ENCODE measurements at regions not wholly inside any gene's neighbourhood (a gene's known extent, or its start where the extent isn't known, plus 50 kb on each side); places are given as distances from the start of the nearest gene placed in this dataset.
"Not testable (repeated sequence)": the region's sequence is repeated elsewhere in the genome, so short reads cannot be mapped to it uniquely, and the experiment has no call there.

- DNase-seq, result no peak
Observed at GRCh38 chr5:53160895-53161294, 51.3 kb upstream of the MOCS2 start.

- no peak for DNase-seq
Observed at GRCh38 chr5:53161876-53162275, 52.3 kb upstream of the MOCS2 start.

- DNase-seq, result no peak
Observed at GRCh38 chr5:53164478-53165165, 55.1 kb upstream of the MOCS2 start.

DNA sequence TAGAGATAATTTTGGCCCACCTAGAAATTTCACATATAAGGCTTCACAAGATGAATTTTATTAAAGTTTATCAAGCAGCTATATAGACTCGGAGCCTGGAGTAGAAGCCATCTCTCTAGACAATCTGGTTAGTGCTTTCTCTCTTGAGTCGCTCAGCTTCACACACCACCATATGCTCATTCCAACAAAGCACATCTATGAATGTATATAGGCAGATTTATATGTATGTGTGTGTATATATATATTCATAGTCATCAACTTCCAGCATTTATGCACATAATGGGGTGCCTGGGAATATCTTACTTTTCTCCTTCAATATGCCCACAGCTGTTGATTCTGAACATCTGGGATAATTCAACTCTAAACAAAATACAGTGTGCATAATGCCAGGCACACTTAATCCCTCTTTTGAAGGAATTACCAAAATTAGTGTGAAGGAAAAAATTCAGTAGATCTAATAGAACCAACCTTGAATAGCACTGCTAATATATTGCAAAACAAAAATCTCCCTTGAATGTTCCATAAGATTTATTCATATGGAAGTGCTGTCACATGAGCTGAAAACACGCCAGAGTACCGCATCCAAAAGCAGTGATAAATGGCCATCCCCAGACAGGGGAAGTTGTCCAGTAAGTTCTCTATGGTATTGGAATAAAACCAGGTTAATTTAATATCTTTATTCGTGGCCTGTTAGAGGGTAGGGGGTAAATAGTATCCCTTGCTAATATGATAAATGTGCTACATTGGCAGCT is 56.0 kb upstream of the MOCS2 start:
- DNase-seq, result no peak

DNA sequence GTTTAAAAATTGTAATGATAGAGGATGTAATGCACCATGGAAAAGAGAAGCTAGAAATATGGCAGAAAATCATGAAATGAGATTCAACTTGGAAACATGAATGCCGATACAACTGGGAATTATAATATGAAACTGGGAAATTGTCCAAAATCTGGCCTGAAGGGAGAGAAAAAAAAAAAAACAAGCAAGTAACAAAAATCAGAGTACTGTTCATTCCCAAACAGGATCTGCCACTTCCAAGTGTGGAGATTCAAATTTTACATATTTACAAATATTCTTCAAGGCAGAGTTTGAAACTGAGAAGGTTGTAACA is 56.6 kb upstream of the MOCS2 start:
- no peak for DNase-seq

DNA sequence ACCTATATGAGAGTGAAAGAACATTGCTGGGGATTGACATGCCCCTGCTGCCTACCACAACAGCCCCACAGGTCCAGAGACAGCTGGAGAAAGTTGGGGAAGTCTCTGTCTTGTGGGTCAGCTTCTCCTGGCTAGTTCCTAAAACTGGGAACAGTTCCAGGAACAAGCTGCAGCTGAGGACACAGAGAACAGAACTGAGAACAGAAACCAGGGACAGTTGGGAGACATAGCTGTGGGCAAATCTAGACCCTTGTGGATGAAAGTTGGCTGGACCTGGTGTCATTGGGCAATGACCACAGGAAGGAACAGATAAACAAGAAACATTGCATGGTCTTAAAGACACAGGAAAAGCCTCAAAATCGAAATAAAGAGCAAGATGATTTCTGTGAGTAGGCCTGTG is 58.3 kb upstream of the MOCS2 start:
- no peak for DNase-seq

DNA sequence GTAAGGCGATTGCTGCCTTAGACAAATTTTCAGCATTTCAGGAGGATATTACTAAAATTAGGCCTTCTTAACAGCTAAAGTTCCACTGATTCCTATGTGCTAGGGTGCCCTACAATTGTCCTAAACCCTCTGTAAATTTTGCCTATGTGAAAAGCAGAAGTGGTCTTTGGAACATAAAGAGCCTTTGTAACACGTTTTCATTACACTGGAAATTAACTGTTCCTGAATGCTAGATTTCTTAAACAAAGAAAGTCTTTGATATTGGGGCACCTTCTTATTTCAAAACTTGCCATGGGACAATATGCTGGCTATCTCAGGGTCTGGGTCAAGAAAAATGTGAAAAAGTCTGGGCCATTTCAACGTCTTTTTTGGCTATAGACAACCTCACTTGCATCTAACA is 60.4 kb upstream of the MOCS2 start:
- no peak for DNase-seq

GRCh38 chr5:53170746-53171349 is 61.3 kb upstream of the MOCS2 start:
- DNase-seq, result peak; percentile 8

DNA sequence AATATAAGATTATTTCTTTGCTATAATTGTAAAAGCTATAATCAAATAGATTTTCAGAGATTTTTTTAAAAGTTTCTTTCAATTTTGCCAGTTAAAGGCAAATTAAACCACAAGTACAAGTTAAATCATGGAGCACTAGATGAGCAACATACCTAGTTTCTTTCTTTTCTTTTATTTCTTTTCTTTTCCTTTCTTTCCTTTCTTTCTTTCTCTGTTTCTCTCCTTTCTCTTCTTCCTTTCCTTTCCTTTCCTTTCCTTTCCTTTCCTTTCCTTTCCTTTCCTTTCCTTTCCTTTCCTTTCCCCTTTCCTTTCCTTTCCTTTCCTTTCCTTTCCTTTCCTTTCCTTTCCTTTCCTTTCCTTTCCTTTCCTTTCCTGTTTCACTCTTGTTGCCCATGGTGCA is 62.5 kb upstream of the MOCS2 start:
- DNase-seq, result not testable (repeated sequence)

DNA sequence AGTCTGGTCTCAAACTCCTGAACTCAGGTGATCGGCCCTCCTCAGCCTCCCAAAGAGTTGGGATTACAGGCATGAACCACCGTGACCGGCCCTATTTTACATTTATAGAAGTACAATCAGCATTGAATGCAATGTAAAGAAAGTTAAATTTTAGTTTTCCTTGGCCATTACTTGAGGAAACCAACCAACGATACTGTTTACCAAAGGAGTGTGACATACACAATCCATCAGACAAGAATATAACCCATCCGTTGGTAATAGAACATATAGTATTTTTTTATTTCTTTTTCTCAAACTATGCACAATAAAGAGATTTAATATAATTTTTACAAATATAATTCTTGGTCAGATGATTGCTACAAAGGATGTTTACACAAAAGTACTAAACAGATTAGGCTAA is 63.1 kb upstream of the MOCS2 start:
- no peak for DNase-seq

- no peak for DNase-seq
Observed at GRCh38 chr5:53173083-53173482, 63.5 kb upstream of the MOCS2 start.

DNA sequence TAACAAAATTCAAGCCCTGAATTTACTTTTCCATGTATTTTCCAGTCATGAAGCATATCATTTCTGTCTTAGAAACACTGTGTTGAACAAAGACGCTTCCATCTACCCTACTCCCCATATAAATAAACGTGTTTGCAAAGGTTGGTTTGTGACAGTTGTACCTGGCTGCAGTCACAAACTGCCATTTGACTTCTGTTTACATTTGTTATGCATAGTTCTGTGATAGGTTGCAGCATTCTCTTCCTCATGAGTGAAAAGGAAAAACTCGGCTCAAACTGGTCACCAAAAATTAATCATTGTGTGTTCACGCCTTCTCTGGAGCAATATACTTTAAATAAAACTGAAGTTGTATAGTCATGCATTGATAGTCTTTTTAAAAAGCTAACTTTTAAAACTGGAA is 69.3 kb upstream of the MOCS2 start:
- DNase-seq, result no peak

GRCh38 chr5:53179691-53180090 is 70.1 kb upstream of the MOCS2 start:
- DNase-seq, result no peak

- no peak for DNase-seq
Observed at GRCh38 chr5:53180538-53180937, 71.0 kb upstream of the MOCS2 start.

DNA sequence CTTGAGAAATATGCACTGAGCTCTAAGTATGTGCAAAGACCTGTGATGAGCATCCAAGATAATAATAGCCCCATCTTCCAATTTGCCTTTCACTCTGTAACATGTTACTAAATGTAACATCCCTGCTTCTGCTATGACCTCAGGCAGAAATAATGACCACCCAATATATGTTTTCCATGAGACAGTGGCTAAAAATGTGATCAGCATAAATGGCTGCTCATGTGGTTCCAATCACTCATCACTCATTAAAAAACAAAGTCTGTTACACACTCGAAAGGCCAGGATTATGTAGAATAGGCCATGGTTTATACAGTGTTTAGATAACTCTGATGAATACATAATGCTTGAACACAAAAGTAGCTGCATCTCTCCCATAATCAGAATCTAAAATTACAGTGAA is 71.4 kb upstream of the MOCS2 start:
- DNase-seq, result no peak

DNA sequence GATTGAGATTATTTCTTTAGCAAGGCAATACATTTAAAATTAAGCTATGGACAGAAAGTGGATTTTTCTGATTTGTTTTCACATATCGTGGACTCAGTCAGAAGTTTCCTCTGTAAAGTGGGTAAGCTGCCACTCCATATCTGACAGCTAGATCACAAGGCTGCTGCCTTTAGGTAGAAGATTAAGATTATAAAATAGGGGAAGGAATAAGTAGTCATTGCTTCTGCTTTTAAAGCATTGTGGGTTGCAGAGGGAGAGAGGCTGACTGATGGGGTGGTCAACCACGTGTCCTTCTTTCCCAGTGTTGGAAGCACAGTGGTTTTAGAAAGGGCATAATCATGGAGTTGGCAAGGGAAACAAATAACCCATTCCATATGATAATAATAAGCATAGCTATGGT is 74.3 kb upstream of the MOCS2 start:
- DNase-seq, result no peak

DNA sequence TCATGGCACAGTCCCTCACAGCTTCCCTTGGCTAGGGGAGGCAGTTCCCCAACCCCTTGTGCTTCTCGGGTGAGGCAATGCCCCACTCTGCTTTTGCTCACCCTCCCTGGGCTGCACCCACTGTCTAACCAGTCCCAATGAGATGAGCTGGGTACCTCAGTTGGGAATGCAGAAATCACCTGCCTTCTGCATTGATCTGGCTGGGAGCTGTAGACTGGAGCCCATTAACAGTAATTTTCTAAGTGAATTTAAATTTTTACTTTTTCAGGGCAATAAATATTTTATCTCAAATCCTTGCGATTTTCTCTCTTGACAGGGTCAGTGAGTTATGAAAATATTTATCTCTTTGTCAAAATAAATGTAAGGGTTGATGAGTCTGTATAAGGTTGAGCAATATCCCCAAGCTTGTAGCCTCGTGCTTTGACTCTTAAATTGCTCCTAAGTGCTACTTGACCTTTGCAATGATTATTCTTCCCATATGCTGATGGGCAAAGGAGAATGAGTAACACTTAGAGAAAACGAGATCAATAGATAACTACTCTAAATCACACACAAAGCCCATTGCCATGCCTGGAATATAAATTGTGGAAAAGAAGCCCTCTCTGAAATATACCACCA is 82.1 kb upstream of the MOCS2 start:
- DNase-seq, result peak; percentile 20

DNA sequence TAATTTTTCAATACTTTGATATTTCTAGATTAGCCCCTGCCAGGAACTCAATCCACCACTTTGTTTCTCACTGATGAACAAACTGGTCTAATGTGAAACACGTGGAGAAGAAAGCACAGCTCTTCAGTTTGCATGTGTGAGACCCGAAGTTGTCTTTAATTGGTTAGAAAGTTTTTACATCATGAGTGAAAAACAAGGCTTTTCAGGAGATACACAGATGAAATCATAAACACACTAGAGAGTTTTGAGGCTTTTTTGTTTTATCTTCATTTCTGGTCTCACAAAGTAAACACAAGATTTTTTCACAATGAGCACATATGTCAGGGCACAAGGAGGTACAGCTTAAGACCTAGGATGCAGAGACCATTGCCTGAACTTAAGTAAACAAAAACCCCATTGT is 84.5 kb upstream of the MOCS2 start:
- DNase-seq, result no peak

- no peak for DNase-seq
Observed at GRCh38 chr5:53199882-53200281, 90.3 kb upstream of the MOCS2 start.

DNA sequence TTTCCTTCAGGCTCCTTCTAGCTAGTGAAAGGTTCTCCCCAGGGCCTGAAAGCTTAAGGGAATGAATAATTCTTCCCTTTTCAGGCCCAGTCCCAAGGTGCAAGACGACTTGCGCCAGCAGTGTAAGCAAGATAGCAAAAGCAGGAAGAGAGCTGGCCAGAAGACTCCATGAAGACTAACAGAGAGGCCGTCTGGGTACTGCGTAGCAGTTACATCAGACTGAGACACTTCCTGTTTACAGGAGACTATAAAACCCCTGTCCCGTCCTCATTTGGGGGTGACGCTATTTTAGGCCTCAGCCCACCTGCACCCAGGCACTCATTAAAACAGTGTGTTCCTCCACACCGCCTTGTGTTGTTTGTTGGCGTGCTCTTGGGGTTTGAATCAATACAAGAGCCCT is 90.7 kb upstream of the MOCS2 start:
- no peak for DNase-seq

GRCh38 chr5:53201746-53202145 is 92.2 kb upstream of the MOCS2 start:
- DNase-seq, result no peak

GRCh38 chr5:53206562-53206961 is 97.0 kb upstream of the MOCS2 start:
- no peak for DNase-seq

GRCh38 chr5:53211799-53212198 is 102.2 kb upstream of the MOCS2 start:
- DNase-seq, result no peak

DNA sequence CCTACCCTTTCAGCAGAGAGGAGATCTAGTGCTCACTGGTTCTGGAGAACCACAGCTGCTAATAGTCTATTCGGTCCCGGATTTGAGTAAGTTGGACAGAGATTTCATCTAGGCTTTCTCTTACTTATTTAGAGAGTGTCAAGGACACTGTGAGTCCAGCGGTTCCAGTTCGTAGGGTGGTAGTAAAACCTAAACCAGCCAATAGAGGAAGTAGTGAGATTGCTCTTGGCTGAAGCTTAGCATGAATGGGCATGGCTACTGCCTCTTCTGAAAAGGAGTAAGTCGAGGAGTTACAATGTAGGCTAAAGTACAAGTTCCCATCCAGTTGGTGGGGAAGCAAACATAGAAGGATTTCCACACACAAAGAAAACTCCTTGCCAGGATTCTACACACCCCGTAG is 109.6 kb upstream of the MOCS2 start:
- no peak for DNase-seq

All from NCI-H2029 (cell line).